ENCODE measurements at regions not wholly inside any gene's neighbourhood (a gene's known extent, or its start where the extent isn't known, plus 50 kb on each side); places are given as distances from the start of the nearest gene placed in this dataset.

Small RNAs in the stretch of these regions (small RNA-seq; reads per million reads assigned to genes)
- gene MIR516B2 (0 to 1.4 (median 0) reads per million in 7 experiments), gene MIR517A (0 reads per million in 7 experiments), gene MIR517B (0 reads per million in 7 experiments), gene MIR518B (0 reads per million in 7 experiments), gene MIR518E (0 reads per million in 7 experiments), gene MIR518F (0 reads per million in 7 experiments), gene MIR519D (0 to 0.13 (median 0) reads per million in 7 experiments), gene MIR520B (0 reads per million in 7 experiments), gene MIR520C (0 reads per million in 7 experiments), gene MIR520D (0 reads per million in 7 experiments), gene MIR520G (0 to 0.43 (median 0) reads per million in 7 experiments), gene MIR521-2 (0 reads per million in 7 experiments), gene MIR525 (0 reads per million in 7 experiments), gene MIR526A1 (0 reads per million in 7 experiments), gene MIR526A2 (0 reads per million in 7 experiments), gene RNU6-803P (0 reads per million in 7 experiments)
